ENCODE measurements at regions not wholly inside any gene's neighbourhood (a gene's known extent, or its start where the extent isn't known, plus 50 kb on each side); places are given as distances from the start of the nearest gene placed in this dataset.
"Not testable (repeated sequence)": the region's sequence is repeated elsewhere in the genome, so short reads cannot be mapped to it uniquely, and the experiment has no call there.

- H3K9ac ChIP-seq, result no peak overlapping the region
- peak overlapping the region; percentile 50 for H3K27ac Mint-ChIP-seq
- no peak for DNase-seq (ENCODE audit: low spot score)
Measured at GRCh38 chr2:239594772-239595608, 194.2 kb upstream of the HDAC4 start.

DNA sequence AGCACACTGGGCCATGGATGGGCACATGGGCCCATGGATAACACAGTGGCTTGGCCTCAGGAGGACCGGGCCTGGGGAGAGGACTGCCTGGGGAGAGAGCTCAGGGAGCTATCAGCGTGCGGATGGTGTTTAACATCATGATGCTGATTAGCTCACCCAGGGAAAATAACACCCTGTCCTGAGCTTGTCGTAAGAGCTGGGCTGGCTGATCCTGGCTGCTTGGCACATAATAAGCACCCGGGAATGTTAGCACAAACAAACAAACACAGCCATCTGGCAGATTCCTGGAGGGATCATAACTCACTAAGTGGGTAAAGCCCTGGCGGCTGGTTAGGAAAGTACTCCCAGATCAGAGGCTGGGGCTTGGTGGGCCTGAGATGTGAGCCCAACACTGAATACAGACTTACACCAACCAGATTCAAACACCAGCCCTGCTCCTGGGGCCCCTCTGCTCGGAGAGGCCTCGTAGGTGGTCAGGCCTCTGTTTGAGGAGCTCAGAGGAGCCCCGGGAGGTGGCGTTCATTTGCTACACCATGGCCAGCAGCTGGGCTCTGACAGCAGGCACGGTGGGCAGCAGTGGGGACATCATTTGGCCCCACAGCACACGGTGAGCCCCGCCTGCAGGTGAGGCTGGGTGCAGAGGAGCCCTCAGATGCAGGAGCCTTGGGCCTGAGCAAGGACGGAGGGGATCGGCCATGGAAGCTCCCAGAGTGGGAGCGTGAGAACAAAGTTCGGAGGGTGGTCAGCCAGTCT lies 193.4 kb upstream of the HDAC4 start:
- no peaks in the 10 kb centered on the region for H3K4me1 ChIP-seq
- H3K27ac ChIP-seq, result no peak overlapping the region
- H3K27me3 ChIP-seq, result no peaks in the 10 kb centered on the region
- H3F3A ChIP-seq (ENCODE audit: low read depth), result no peaks in the 10 kb centered on the region
- H3K9me3 Mint-ChIP-seq, result peaks cover 22% of the 10 kb centered on the region
- TF ChIP-seq, protein P1, sequence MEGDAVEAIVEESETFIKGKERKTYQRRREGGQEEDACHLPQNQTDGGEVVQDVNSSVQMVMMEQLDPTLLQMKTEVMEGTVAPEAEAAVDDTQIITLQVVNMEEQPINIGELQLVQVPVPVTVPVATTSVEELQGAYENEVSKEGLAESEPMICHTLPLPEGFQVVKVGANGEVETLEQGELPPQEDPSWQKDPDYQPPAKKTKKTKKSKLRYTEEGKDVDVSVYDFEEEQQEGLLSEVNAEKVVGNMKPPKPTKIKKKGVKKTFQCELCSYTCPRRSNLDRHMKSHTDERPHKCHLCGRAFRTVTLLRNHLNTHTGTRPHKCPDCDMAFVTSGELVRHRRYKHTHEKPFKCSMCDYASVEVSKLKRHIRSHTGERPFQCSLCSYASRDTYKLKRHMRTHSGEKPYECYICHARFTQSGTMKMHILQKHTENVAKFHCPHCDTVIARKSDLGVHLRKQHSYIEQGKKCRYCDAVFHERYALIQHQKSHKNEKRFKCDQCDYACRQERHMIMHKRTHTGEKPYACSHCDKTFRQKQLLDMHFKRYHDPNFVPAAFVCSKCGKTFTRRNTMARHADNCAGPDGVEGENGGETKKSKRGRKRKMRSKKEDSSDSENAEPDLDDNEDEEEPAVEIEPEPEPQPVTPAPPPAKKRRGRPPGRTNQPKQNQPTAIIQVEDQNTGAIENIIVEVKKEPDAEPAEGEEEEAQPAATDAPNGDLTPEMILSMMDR (IDR thresholded peaks at IDR 0.05), result no peak
- TF ChIP-seq EZH2 (IDR thresholded peaks at IDR 0.05) (no peak), EZH2phosphoT487 (IDR thresholded peaks at IDR 0.05) (no peak)
- H3K36me3 ChIP-seq, result no peaks in the 10 kb centered on the region
- DNase-seq (ENCODE audit: low spot score), result no peak
- no peaks in the 10 kb centered on the region for H3K36me3 Mint-ChIP-seq
- no peaks in the 10 kb centered on the region for H3K79me2 ChIP-seq (ENCODE audit: low read depth)
- H3K9ac ChIP-seq, result no peak overlapping the region
- H4K20me1 ChIP-seq (ENCODE audit: low read depth), result no peaks in the 10 kb centered on the region
- H3K4me3 ChIP-seq, result no peak overlapping the region
- H3K27ac Mint-ChIP-seq, result no peak overlapping the region
- peaks cover 10% of the 10 kb centered on the region for H3K4me1 Mint-ChIP-seq
- no peaks in the 10 kb centered on the region for H3K9me3 ChIP-seq (ENCODE audit: low read depth)
- no peak overlapping the region for H2AFZ ChIP-seq (replicated peaks)
- no peak overlapping the region for H3K4me3 Mint-ChIP-seq
- no peak overlapping the region for H3K4me2 ChIP-seq
- peaks cover 18% of the 10 kb centered on the region for H3K27me3 Mint-ChIP-seq (ENCODE audit: insufficient read depth, low read depth)

More at GRCh38 chr2:239594772-239595608, 194.2 kb upstream of the HDAC4 start:
- Histone ChIP-seq H2AFZ (replicated peaks) (no peak overlapping the region), H3K4me1 (no peaks in the 10 kb centered on the region), H3K4me2 (no peak overlapping the region), H3K27ac (no peak overlapping the region), H3K36me3 (no peaks in the 10 kb centered on the region), H3F3A (ENCODE audit: low read depth) (no peaks in the 10 kb centered on the region), H3K27me3 (peaks cover 4% of the 10 kb centered on the region), H3K9me3 (ENCODE audit: low read depth) (no peaks in the 10 kb centered on the region), H3K4me3 (no peak overlapping the region), H3K79me2 (ENCODE audit: low read depth) (no peaks in the 10 kb centered on the region), H4K20me1 (ENCODE audit: low read depth) (no peaks in the 10 kb centered on the region)
- peak overlapping the region; percentile 30 for H3K4me3 Mint-ChIP-seq
- H3K27me3 Mint-ChIP-seq (ENCODE audit: insufficient read depth, low read depth), result peaks cover 18% of the 10 kb centered on the region
- TF ChIP-seq, protein P1 (IDR thresholded peaks at IDR 0.05), result no peak
- TF ChIP-seq EZH2 (IDR thresholded peaks at IDR 0.05), result no peak
- no peak for TF ChIP-seq EZH2phosphoT487 (IDR thresholded peaks at IDR 0.05)
- H3K36me3 Mint-ChIP-seq, result no peaks in the 10 kb centered on the region
- peaks cover 22% of the 10 kb centered on the region for H3K9me3 Mint-ChIP-seq
- peaks cover 12% of the 10 kb centered on the region for H3K4me1 Mint-ChIP-seq

DNA sequence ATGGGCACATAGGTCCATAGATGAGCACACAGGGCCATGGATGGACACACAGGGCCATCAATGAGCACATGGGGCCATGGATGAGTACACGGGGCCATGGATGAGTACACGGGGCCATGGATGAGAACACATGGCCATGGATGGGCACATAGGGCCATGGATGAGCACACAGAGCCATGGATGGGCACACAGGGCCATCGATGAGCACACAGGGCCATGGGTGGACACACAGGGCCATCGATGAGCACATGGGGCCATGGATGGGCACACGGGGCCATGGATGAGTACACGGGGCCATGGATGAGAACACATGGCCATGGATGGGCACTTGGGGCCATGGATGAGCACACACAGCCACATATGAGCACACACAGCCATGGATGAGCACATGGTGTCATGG lies 192.6 kb upstream of the HDAC4 start:
- Mint-ChIP-seq H3K27ac (no peak overlapping the region), H3K4me3 (no peak overlapping the region), H3K9me3 (peaks cover 22% of the 10 kb centered on the region), H3K36me3 (no peaks in the 10 kb centered on the region), H3K4me1 (peaks cover 10% of the 10 kb centered on the region), H3K27me3 (ENCODE audit: insufficient read depth, low read depth) (peaks cover 18% of the 10 kb centered on the region)
- no peak overlapping the region for H3K27ac ChIP-seq
- H2AFZ ChIP-seq (replicated peaks), result no peak overlapping the region
- no peak overlapping the region for H3K4me2 ChIP-seq
- H3K79me2 ChIP-seq (ENCODE audit: low read depth), result no peaks in the 10 kb centered on the region
- no peaks in the 10 kb centered on the region for H3K36me3 ChIP-seq
- H4K20me1 ChIP-seq (ENCODE audit: low read depth), result no peaks in the 10 kb centered on the region
- TF ChIP-seq, protein P1 (IDR thresholded peaks at IDR 0.05), result no peak
- TF ChIP-seq EZH2phosphoT487 (IDR thresholded peaks at IDR 0.05), result no peak
- TF ChIP-seq EZH2 (IDR thresholded peaks at IDR 0.05), result no peak
- H3K4me1 ChIP-seq, result no peaks in the 10 kb centered on the region
- H3K4me3 ChIP-seq, result no peak overlapping the region
- H3F3A ChIP-seq (ENCODE audit: low read depth), result no peaks in the 10 kb centered on the region
- no peaks in the 10 kb centered on the region for H3K27me3 ChIP-seq
- no peak for DNase-seq (ENCODE audit: low spot score)
- no peaks in the 10 kb centered on the region for H3K9me3 ChIP-seq (ENCODE audit: low read depth)
- H3K9ac ChIP-seq, result no peak overlapping the region

DNA sequence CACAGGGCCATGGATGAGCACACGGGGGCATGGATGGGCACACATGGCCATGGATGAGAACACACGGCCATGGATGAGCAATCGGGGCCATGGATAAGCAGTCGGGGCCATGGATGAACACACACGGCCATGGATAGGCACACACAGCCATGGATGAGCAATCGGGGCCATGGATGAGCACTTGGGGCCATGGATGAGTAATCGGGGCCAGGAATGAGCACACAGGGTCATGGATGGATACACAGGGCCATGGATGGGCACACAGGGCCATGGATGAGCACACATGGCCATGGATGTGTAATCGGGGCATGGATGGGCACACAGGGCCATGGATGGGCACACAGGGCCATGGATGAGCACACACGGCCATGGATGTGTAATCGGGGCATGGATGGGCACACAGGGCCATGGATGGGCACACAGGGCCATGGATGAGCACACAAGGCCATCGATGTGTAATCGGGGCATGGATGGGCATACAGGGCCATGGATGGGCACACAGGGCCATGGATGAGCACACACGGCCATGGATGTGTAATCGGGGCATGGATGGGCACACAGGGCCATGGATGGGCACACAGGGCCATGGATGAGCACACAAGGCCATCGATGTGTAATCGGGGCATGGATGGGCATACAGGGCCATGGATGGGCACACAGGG lies 191.9 kb upstream of the HDAC4 start:
- H3K79me2 ChIP-seq (ENCODE audit: low read depth); H4K20me1 ChIP-seq (ENCODE audit: low read depth); H3K36me3 ChIP-seq; DNase-seq (ENCODE audit: low spot score); H3K36me3 Mint-ChIP-seq; H3K27ac ChIP-seq; H3K4me3 Mint-ChIP-seq; H3F3A ChIP-seq (ENCODE audit: low read depth); H3K9ac ChIP-seq; H3K4me1 ChIP-seq; H3K9me3 ChIP-seq (ENCODE audit: low read depth); H3K27me3 ChIP-seq; H3K4me3 ChIP-seq; H3K4me2 ChIP-seq; H2AFZ ChIP-seq (replicated peaks); H3K27ac Mint-ChIP-seq: not testable (repeated sequence)
- peaks cover 15% of the 10 kb centered on the region for H3K4me1 Mint-ChIP-seq
- H3K9me3 Mint-ChIP-seq, result peaks cover 22% of the 10 kb centered on the region
- H3K27me3 Mint-ChIP-seq (ENCODE audit: insufficient read depth, low read depth), result peaks cover 18% of the 10 kb centered on the region

Data from neural progenitor cell (in vitro differentiated cells).